Activated T-cell treated with anti-CD3 and anti-CD28 coated beads for 1 hour (primary cell): ENCODE measurements at regions not wholly inside any gene's neighbourhood (a gene's known extent, or its start where the extent isn't known, plus 50 kb on each side); places are given as distances from the start of the nearest gene placed in this dataset.
"Not testable (repeated sequence)": the region's sequence is repeated elsewhere in the genome, so short reads cannot be mapped to it uniquely, and the experiment has no call there.

ENCODE experiments used
- DNase-seq: peaks from one replicate; pipeline ENCODE4 v3.0.0-alpha.2; 2020; ENCODE audit warnings: low read depth

DNA sequence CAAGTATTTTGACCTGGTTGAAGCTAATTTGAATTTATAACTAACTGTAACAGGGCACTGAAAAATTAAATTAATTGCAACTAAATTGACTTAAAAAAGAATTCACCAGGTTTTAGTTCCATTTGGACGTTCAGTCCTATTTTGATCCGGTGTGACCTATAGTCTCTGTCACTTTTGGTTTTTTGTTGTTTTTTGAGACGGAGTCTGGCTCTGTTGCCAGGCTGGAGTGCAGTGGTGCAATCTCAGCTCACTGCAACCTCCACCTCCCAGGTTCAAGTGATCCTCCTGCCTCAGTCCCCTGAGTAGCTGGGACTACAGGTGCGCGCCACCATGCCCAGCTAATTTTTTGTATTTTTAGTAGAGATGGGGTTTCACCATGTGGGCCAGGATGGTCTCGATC, 91.2 kb downstream of the GADD45G start:
- not testable (repeated sequence) for DNase-seq

- DNase-seq = no peak
These were observed 92.0 kb downstream of the GADD45G start for GRCh38 chr9:89696780-89697179.

GRCh38 chr9:89697553-89697952, 92.7 kb downstream of the GADD45G start:
- DNase-seq = no peak

DNA sequence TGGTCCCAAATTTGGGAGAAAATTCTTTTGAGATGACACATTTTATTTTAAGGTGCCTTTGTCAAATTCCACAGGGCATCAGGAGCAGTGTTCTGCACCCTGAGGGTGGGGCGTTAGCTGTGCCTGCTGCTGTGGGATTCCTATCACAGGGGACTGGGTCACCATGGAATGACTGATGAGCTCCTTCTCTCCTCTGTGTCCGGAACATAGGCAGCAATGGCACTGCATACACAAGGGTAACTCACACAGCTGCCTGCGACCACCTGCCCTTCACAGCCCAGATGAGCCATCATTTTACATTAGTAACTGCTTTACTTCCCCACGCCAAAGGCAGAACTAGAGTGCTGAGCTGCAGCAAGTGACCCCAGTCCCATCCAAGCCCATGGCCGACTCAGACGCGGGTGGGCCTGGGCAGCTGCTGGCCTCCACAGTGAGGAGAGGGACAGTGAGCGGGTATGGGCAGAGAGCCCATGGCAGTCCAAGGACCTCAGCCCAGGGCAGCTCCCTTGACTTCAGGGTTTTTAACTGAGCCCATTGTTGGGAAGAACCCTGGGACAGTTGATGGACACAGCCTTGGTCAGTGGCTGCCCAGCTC, 93.7 kb downstream of the GADD45G start:
- DNase-seq = no peak

- DNase-seq = no peak
These were observed 94.8 kb downstream of the GADD45G start for GRCh38 chr9:89699646-89700045.

- peak; percentile 17 for DNase-seq
These were observed 96.5 kb downstream of the GADD45G start for GRCh38 chr9:89701221-89701798.

- DNase-seq = no peak
These were observed 97.6 kb downstream of the GADD45G start for GRCh38 chr9:89702401-89702800.

DNA sequence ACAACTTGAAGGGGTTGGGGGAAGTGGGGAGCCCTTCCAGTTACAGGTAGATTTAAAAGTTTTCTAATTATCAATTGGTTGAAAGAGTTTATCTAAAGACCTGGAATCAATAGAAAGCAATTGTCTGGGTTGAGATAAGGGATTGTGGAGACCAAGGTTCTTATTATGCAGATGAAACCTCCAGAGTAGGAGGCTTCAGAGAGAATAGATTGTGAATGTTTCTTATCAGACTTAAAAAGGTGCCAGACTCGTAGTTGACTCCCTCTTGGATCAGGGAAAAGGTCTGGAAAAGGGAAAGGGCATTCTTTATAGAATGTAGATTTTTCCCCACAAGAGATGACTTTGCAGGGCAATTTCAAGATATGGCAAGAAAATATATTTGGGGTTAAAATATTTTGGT, 100.8 kb downstream of the GADD45G start:
- DNase-seq = no peak

DNA sequence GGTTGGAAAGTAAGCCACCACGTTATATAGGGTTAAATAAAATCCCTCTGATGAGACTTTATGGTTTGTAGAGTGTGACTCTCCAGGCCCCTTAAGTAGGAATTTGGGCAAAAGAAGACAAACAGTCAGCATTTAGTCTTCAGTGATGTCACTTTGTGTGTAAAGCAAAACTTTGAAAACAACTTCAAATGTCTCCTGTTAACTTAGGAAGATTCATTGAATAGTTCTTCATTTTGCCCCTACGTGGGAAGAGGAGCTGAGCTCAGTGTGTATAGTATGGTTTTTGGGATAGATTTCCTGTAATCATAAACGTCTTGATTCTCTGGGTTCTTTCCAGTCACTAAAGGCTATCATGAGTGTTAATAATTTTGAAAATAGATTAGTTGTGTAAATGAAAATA, 101.3 kb downstream of the GADD45G start:
- DNase-seq = no peak

DNA sequence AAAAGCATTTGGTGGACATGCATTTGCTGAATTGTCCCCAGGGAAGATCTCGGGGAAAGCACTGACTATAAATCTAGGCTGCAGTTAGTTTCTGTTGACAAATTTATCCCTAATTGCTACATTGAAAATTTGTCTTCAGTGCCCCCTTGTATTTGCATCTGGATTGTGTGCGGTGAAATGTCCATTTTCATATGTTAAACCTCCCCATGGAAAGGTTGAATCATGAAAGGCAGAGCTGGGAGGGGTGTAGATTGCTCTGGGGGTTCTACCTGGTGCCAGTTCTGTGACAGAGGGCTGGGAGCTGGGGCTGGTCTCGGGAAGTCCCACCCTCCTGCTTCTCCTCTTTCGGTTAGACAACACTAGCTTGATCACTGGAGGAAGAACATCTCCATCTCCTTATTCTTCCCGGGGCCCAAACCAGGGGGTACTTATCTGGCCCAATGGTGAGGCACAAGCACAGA, 101.9 kb downstream of the GADD45G start:
- no peak for DNase-seq

GRCh38 chr9:89710697-89711096, 105.9 kb downstream of the GADD45G start:
- DNase-seq = no peak

DNA sequence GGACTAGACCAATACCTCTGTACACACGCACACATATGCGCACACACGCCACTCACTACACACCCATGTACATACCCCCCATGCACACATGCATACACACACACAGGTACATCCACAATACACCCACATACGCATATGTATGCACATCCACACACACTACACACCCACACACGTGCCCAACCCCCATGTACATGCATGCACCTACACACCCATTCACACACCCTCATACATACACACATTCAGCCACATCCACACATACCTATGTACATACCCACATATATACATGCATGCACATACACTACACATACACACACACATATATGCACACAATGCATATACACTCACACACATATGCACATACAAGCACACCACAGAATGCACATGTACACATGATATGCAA, 107.1 kb downstream of the GADD45G start:
- DNase-seq = no peak

GRCh38 chr9:89712283-89712682, 107.5 kb downstream of the GADD45G start:
- no peak for DNase-seq

GRCh38 chr9:89714321-89714720, 109.5 kb downstream of the GADD45G start:
- no peak for DNase-seq

DNA sequence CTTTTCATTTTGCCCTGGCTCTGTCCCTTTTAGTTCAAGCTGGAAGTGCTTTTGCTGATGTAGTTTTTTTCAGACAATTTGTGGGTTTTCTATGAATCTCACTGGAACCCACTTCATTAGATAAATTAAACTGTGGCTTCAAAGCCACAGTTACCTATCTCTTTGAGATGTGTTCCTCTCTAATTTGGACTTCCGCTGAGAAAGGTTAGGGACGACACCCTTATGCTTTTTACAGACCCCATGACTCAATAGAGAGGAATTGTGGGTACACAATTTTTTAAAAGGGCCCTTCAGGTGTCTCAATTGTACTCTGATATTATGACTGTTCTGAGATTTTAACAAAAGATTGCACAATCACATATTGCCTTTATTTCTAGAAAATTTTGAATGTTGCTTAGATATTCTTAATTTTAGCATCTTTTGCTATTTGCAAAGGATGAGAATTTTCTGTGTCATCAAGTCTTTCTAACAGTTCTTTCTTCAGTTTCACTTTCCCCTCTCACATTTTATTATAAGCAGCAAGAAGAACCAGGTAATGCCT, 110.6 kb downstream of the GADD45G start:
- no peak for DNase-seq

DNA sequence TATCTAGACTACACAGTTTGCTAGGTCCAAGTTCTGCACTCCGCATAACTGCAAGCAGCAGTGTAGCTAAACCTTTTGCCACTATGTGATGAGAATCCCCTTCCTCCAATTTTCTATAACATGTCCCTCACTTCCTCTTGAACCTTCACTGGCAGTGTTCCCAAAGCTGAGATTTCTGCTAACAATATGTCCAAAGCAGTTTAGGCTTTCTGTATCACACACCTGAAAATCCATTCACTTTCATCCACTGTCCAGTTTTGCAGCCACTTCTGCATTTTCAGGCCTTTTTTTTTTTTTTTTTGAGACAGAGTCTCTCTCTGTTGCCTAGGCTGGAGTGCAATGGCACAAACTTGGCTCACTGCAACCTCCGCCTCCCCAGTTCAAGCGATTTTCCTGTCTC, 111.1 kb downstream of the GADD45G start:
- DNase-seq = no peak

DNA sequence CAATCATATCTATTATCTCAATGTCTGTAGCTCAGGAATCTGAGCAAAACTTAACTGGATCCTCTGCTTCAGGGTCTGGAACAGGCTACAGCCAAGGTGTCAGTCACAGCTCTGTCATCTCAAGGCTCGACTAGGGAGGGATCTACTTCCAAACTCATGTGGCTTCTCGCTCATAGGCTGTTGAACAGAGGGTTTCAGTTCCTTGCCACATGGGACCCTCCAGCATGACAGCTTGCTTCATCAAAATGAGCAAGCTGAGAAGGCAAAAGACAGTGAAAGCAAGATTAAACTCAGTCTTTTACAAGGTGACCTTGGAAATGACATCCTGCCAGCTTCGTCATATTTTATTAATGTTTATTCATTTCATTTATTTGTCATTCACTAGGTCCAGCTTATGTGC, 111.7 kb downstream of the GADD45G start:
- no peak for DNase-seq

- DNase-seq = no peak
These were observed 113.4 kb downstream of the GADD45G start for GRCh38 chr9:89718176-89718575.

DNA sequence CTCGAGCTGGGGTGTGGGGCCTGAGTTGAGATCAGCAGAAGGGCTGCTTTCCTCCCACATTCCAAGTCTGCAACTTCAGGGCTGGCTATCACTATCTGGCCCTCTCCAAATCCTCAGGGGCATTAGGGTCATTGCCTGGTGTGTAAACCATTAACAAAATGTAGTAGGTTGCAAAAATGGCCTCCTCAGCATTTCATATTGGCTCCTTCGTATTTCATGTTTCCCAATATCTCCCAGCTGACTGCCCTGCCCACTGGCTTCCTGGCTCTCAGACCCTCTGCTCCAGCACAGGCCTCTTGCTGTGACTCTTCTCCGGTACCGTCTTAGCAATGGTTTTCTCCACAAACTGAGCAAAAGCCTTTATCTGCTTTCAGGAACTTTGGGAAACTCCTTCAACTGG, 113.8 kb downstream of the GADD45G start:
- no peak for DNase-seq

DNA sequence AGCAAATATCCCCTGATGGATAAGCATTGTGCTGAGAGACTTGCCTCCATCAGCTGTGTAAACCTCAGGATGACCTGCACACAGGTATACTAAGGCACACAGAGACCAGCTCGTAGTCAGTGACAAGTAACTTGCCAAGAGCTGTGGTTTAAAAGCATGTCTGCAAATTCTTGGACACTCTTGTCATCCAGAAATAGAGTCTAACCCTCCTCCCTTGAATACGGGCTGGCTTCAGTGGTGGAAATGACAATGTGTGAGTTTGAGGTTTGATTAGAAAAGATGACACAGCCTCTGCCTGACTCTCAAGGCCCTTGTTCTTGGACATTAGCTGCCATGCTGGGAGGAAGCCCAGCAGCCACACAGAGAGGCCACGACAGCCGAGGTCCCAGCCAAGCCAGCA, 114.4 kb downstream of the GADD45G start:
- DNase-seq = no peak

GRCh38 chr9:89720696-89721175, 115.9 kb downstream of the GADD45G start:
- DNase-seq = no peak

- no peak for DNase-seq
These were observed 116.4 kb downstream of the GADD45G start for GRCh38 chr9:89721176-89721700.

GRCh38 chr9:89721971-89722530, 117.2 kb downstream of the GADD45G start:
- DNase-seq = no peak
